ENCODE measurements at regions not wholly inside any gene's neighbourhood (a gene's known extent, or its start where the extent isn't known, plus 50 kb on each side); places are given as distances from the start of the nearest gene placed in this dataset.

DNA sequence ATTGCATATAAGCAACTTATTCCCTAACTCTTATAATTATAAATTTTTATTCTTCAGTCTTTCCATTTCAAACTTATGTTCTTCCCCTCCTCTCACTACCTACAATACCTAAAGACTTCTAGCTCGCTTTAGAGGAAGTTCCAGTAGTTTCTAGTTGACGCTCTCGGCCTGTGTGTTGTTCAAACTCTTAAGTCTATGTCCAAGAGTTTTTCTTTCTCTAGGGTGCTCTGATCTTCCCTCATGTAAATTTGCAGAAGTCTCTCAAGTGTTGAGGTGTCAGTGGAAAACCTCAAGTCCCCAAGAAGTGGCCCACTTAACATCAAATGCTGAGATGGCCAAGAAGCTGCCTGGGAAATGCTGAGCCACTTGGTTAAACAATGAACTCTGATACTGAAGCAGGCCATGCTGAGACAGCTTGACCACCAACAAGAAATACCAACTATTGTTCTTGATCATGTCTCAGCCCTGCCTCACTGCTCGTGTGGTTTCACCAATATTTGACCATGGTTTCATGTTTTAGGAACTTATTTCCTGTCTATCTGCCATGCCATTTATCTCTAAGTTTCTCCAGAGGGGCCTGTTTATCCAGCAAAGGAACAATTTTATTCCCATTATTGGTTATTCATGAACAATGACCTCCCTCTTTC lies 100.9 kb upstream of the TCF21 start:
- Histone ChIP-seq H3K27me3 (replicated peaks in 1 of 4; ENCODE audit: control insufficient read depth in 3 of 4, extremely low read depth in 1 of 4, insufficient read depth in 3 of 4, low read length in 3 of 4) (no peaks in the 10 kb centered on the region), H4K20me1 (replicated peaks in 1 of 2; ENCODE audit: control insufficient read depth in 1 of 2, insufficient read depth in 2 of 2, low read length in 2 of 2) (no peaks in the 10 kb centered on the region), H3K9ac (replicated peaks in 1 of 4; ENCODE audit: extremely low read depth in 1 of 4, low read depth in 3 of 4, low read length in 3 of 4) (no peak overlapping the region), H3K18ac (ENCODE audit: extremely low read depth, low read length) (no peak overlapping the region), H2BK120ac (replicated peaks; ENCODE audit: low read depth, low read length) (no peak overlapping the region), H4K5ac (ENCODE audit: insufficient read length, low read depth, low read length) (no peak overlapping the region), H3K4me3 (ENCODE audit: extremely low read depth in 1 of 4, insufficient read depth in 2 of 4, low read depth in 3 of 4, low read length in 4 of 4) (no peak overlapping the region), H3K27ac (ENCODE audit: low read depth, low read length) (no peak overlapping the region), H3K4ac (replicated peaks; ENCODE audit: insufficient read length, low read depth, low read length) (no peak overlapping the region), H3K79me1 (ENCODE audit: low read depth, low read length) (no peaks in the 10 kb centered on the region), H2AK5ac (ENCODE audit: low read depth, low read length) (no peak overlapping the region), H3K23me2 (ENCODE audit: low read depth, low read length) (no peaks in the 10 kb centered on the region), H4K91ac (replicated peaks; ENCODE audit: insufficient read length, low read length) (no peak overlapping the region), H2BK20ac (ENCODE audit: low read length) (no peak overlapping the region), H4K8ac (ENCODE audit: extremely low read depth, insufficient read depth, low read length) (no peak overlapping the region), H3K9me3 (ENCODE audit: insufficient read depth in 2 of 2, low read depth in 1 of 2, low read length in 1 of 2) (no peaks in the 10 kb centered on the region), H2BK12ac (ENCODE audit: low read depth, low read length) (no peak overlapping the region), H3K14ac (ENCODE audit: insufficient read length) (no peak overlapping the region), H3K79me2 (ENCODE audit: control insufficient read depth in 1 of 2, insufficient read depth in 2 of 2, low read length in 2 of 2) (no peaks in the 10 kb centered on the region), H2AFZ (ENCODE audit: low read length) (no peak overlapping the region), H3K56ac (replicated peaks; ENCODE audit: insufficient read length, low read depth, low read length) (no peak overlapping the region), H2BK15ac (ENCODE audit: low read length) (no peak overlapping the region), H3K36me3 (ENCODE audit: control insufficient read depth in 2 of 4, insufficient read depth in 4 of 4, low read length in 3 of 4) (no peaks in the 10 kb centered on the region), H3K23ac (ENCODE audit: insufficient read length) (no peak overlapping the region), H2BK5ac (ENCODE audit: low read depth, low read length) (no peak overlapping the region), H3K4me2 (ENCODE audit: insufficient read depth in 1 of 2, low read depth in 2 of 2, low read length in 2 of 2) (no peak overlapping the region), H3K4me1 (replicated peaks in 1 of 4; ENCODE audit: control insufficient read depth in 3 of 4, insufficient read depth in 4 of 4, low read length in 3 of 4) (no peaks in the 10 kb centered on the region)
- 84% methylated on average over 4 of the region's 4 CpGs; no CpG with 5 or more reads in 1 of the 2 experiments for WGBS, 2 experiments (ENCODE audit: extremely low coverage in 1 of 2, insufficient coverage in 1 of 2, insufficient read length in 1 of 2, insufficient replicate concordance in 2 of 2, low coverage in 1 of 2, low lambda C conversion rate in 2 of 2, missing lambda C conversion rate in 1 of 2)
- ChIA-PET POLR2A (ENCODE audit: partially characterized antibody) (interaction anchor here (0.6 kb wide), 1 partner anchor 71 kb away, joined by 3 read pairs; no protein-coding TSS in a partner anchor), CTCF (ENCODE audit: partially characterized antibody) (interaction anchor here (1.4 to 1.6 kb wide), 2 partner anchors 17 to 29 kb away, joined by 3 to 6 read pairs; no protein-coding TSS in a partner anchor)
- no peak for DNase-seq (ENCODE audit: low read depth in 1 of 2, low spot score in 2 of 2)
- FAIRE-seq, result no peak
- TF ChIP-seq FOSL1 (IDR thresholded peaks at IDR 0.05; ENCODE audit: insufficient read depth, low read depth, low read length) (no peak), EGR1 (IDR thresholded peaks at IDR 0.05; ENCODE audit: borderline replicate concordance, low read depth, low read length) (no peak), GABPA (IDR thresholded peaks at IDR 0.05; ENCODE audit: borderline replicate concordance, insufficient read depth, low read length) (no peak), CBX8 (IDR thresholded peaks at IDR 0.05; ENCODE audit: borderline replicate concordance, low read depth, low read length) (no peak)

Data from H1 (cell line).